GM12892 (cell line): ENCODE measurements at regions not wholly inside any gene's neighbourhood (a gene's known extent, or its start where the extent isn't known, plus 50 kb on each side); places are given as distances from the start of the nearest gene placed in this dataset.

Source experiments
- POLR2A ChIP-seq: IDR thresholded peaks from 2 replicates; pipeline ENCODE4 v1.6.1; 2011; ENCODE audit warnings: low read depth, low read length, control low read depth
- POLR2AphosphoS5 ChIP-seq: IDR thresholded peaks from 2 replicates; pipeline ENCODE4 v1.6.1; 2011; ENCODE audit warnings: low read depth, low read length, control low read depth
- TAF1 ChIP-seq: IDR thresholded peaks from 2 replicates; pipeline ENCODE4 v1.6.1; 2011; ENCODE audit warnings: low read depth, mild to moderate bottlenecking, control low read depth, low read length, borderline replicate concordance

- no peak for TF ChIP-seq POLR2A
- no peak for TF ChIP-seq POLR2AphosphoS5
- no peak for TF ChIP-seq TAF1
These were observed 228.2 kb upstream of the ZPLD1 start for GRCh38 chr3:102206511-102207031.
